HCT116 (cell line): ENCODE measurements at regions not wholly inside any gene's neighbourhood (a gene's known extent, or its start where the extent isn't known, plus 50 kb on each side); places are given as distances from the start of the nearest gene placed in this dataset.

ENCODE experiments used
- ATAC-seq: fragments of 200-7000 bp; cut with Tn5 transposase; 2 replicates; pipeline ENCODE4 v1.9.1; 2020; ENCODE audit warnings: mild to moderate bottlenecking, moderate library complexity
- BruUV-seq: library from RNA; stranded (reverse); fragments of 400-500 nt; replicated peaks from 2 replicates; lab custom pipeline; 2021; lab: Mats Ljungman, UMichigan
- CTCF ChIA-PET: fragments of 300-600 bp; sonication (Branson Sonifier 250); formaldehyde crosslinking; loops from one replicate; lab custom pipeline; 2021; ENCODE audit warnings: antibody characterized with exemption; lab: Charles Lee
- POLR2A ChIA-PET: fragments of 300-600, 350-600 bp; sonication (Branson Sonifier 250); formaldehyde crosslinking; loops from one replicate; lab custom pipeline; 2021; ENCODE audit warnings: antibody characterized with exemption; lab: Charles Lee
- RAD21 ChIA-PET, 2 experiments: fragments of 300-600 bp; sonication (Branson Sonifier 250); formaldehyde crosslinking; loops; one replicate each; lab custom pipeline; 2023; ENCODE audit warnings: low total read pairs in 2 of 2; ENCODE audit not compliant: uncharacterized antibody in 2 of 2, unreplicated experiment in 2 of 2, low non-redundant PET in 1 of 2; lab: Charles Lee
- DNase-seq: peaks from one replicate; pipeline ENCODE4 v3.0.0-alpha.2; 2010; ENCODE audit warnings: low read depth, low spot score
- H2AFZ ChIP-seq: fragments of 200-600 bp; shearing (Covaris generic), sonication (generic); 2 replicates; pipeline ENCODE4 v1.6.1; 2017; ENCODE audit warnings: low read depth, mixed run types, mixed read lengths, antibody characterized with exemption, low read length; ENCODE audit not compliant: poor library complexity, severe bottlenecking
- H3K27ac ChIP-seq: 2 replicates; pipeline ENCODE4 v1.5.1; 2012; ENCODE audit warnings: low read depth, low read length
- H3K27me3 ChIP-seq: fragments of 200-600 bp; sonication (generic); 2 replicates; pipeline ENCODE4 v1.6.1; 2016; ENCODE audit warnings: mixed run types, low read length, mixed read lengths; ENCODE audit not compliant: insufficient read depth
- H3K36me3 ChIP-seq, 2 experiments: fragments of 200-500 bp in 1 of 2; fragments of 200-600 bp in 1 of 2; sonication (Bioruptor generic) in 1 of 2; sonication (generic) in 1 of 2; 2 replicates each; pipeline versions ENCODE4 v1.5.1 to v1.6.1; 2014 to 2016; ENCODE audit warnings: low read length in 2 of 2, inconsistent platforms in 1 of 2, mixed read lengths in 1 of 2, mixed run types in 1 of 2; ENCODE audit not compliant: insufficient read depth in 2 of 2, control insufficient read depth in 1 of 2
- H3K4me1 ChIP-seq, 2 experiments: fragments of 200-600 bp in 1 of 2; sonication (generic) in 1 of 2; 2 replicates each; pipeline versions ENCODE4 v1.5.1 to v1.6.1; 2012 to 2017; ENCODE audit warnings: low read length in 2 of 2, inconsistent platforms in 1 of 2, mild to moderate bottlenecking in 1 of 2, mixed read lengths in 1 of 2, mixed run types in 1 of 2, moderate library complexity in 1 of 2; ENCODE audit not compliant: insufficient read depth in 2 of 2, control insufficient read depth in 1 of 2
- H3K4me2 ChIP-seq: fragments of 200-600 bp; sonication (generic); 2 replicates; pipeline ENCODE4 v1.6.1; 2017; ENCODE audit warnings: mixed run types, low read length, mixed read lengths
- H3K4me3 ChIP-seq, 2 experiments: fragments of 200-600 bp in 1 of 2; sonication (generic) in 1 of 2; replicated peaks in 1 of 2; 2 replicates each; pipeline ENCODE4 v1.5.1; 2011 to 2016; ENCODE audit warnings: low read length in 2 of 2, control low read depth in 1 of 2, low read depth in 1 of 2, mild to moderate bottlenecking in 1 of 2, mixed read lengths in 1 of 2, mixed run types in 1 of 2
- H3K79me2 ChIP-seq: fragments of 200-600 bp; sonication (generic); 2 replicates; pipeline ENCODE4 v1.6.1; 2017; ENCODE audit warnings: mild to moderate bottlenecking, mixed run types, low read length, moderate library complexity, mixed read lengths; ENCODE audit not compliant: insufficient read depth
- H3K9ac ChIP-seq: fragments of 200-600 bp; sonication (generic); 2 replicates; pipeline ENCODE4 v1.6.1; 2016; ENCODE audit warnings: low read length, mixed read lengths
- H3K9me2 ChIP-seq: fragments of 200-600 bp; sonication (generic), shearing (Covaris generic); 2 replicates; pipeline ENCODE4 v1.6.1; 2017; ENCODE audit warnings: mixed run types, mild to moderate bottlenecking, moderate library complexity; ENCODE audit not compliant: insufficient read depth
- H3K9me3 ChIP-seq, 2 experiments: fragments of 200-500 bp in 1 of 2; fragments of 200-600 bp in 1 of 2; sonication (Bioruptor generic) in 1 of 2; sonication (generic) in 1 of 2; 2 replicates each; pipeline ENCODE4 v1.6.1; 2014 to 2017; ENCODE audit warnings: low read length in 2 of 2, mixed read lengths in 2 of 2, inconsistent platforms in 1 of 2, low read depth in 1 of 2, mild to moderate bottlenecking in 1 of 2, mixed run types in 1 of 2, moderate library complexity in 1 of 2; ENCODE audit not compliant: control insufficient read depth in 1 of 2, insufficient read depth in 1 of 2
- H4K20me1 ChIP-seq: fragments of 200-600 bp; sonication (generic), shearing (Covaris generic); 2 replicates; pipeline ENCODE4 v1.6.1; 2017; ENCODE audit warnings: mixed run types, mild to moderate bottlenecking, moderate library complexity; ENCODE audit not compliant: insufficient read depth
- CBX3 ChIP-seq: IDR thresholded peaks from 2 replicates; pipeline ENCODE4 v1.6.1; 2012; ENCODE audit warnings: low read depth
- CEBPB ChIP-seq: IDR thresholded peaks from 2 replicates; pipeline ENCODE4 v1.6.1; 2012; ENCODE audit warnings: low read depth
- EGR1 ChIP-seq: IDR thresholded peaks from 2 replicates; pipeline ENCODE4 v1.6.1; 2012; ENCODE audit warnings: low read depth
- EZH2 ChIP-seq: fragments of 200-600 bp; sonication (generic); IDR thresholded peaks from 2 replicates; pipeline ENCODE4 v1.6.1; 2017; ENCODE audit warnings: antibody characterized with exemption, mixed run types
- POLR2A ChIP-seq: IDR thresholded peaks from 2 replicates; pipeline ENCODE4 v1.7.0; 2011; ENCODE audit warnings: borderline replicate concordance; ENCODE audit not compliant: insufficient read depth, insufficient read length; ENCODE audit errors: extremely low read depth
- RAD21 ChIP-seq: IDR thresholded peaks from 2 replicates; pipeline ENCODE4 v1.6.1; 2012; ENCODE audit warnings: low read depth, mild to moderate bottlenecking
- SIN3A ChIP-seq: IDR thresholded peaks from 2 replicates; pipeline ENCODE4 v1.6.1; 2012; ENCODE audit warnings: low read depth
- YY1 ChIP-seq: IDR thresholded peaks from 2 replicates; pipeline ENCODE4 v1.6.1; 2011; ENCODE audit warnings: low read length, low read depth, moderate library complexity, mild to moderate bottlenecking; ENCODE audit not compliant: insufficient replicate concordance; ENCODE audit errors: extremely low read depth
- ZBTB33 ChIP-seq: IDR thresholded peaks from 2 replicates; pipeline ENCODE4 v1.6.1; 2011; ENCODE audit warnings: mild to moderate bottlenecking, low read length, moderate library complexity; ENCODE audit not compliant: insufficient replicate concordance; ENCODE audit errors: extremely low read depth
- ZNF274 ChIP-seq: fragments of 200-500 bp; sonication (Bioruptor generic); IDR thresholded peaks from 2 replicates; pipeline ENCODE4 v1.6.1; 2014; ENCODE audit warnings: mild to moderate bottlenecking, low read depth, low read length, inconsistent platforms
- intact Hi-C: fragments of 100-400 bp; cut with micrococcal nuclease; formaldehyde crosslinking; loops from 2 replicates; pipeline ENCODE4 v1.10.0; 2022
- TF ChIP-seq, protein P1 (sequence below), 3 experiments: fragments of 200-600 bp in 1 of 3; sonication (generic) in 1 of 3; IDR thresholded peaks in 2 of 3; conservative IDR thresholded peaks in 1 of 3; 2 replicates each; pipeline ENCODE4 v1.5.1; 2012 to 2017; ENCODE audit warnings: low read depth in 2 of 3, low read length in 2 of 3, antibody characterized with exemption in 1 of 3, borderline replicate concordance in 1 of 3, control low read depth in 1 of 3, mild to moderate bottlenecking in 1 of 3, mixed read lengths in 1 of 3, mixed run types in 1 of 3, moderate library complexity in 1 of 3; ENCODE audit not compliant: insufficient read depth in 1 of 3

- intact Hi-C loops = no loop called here
- no peaks in the 10 kb centered on the region for H3K9me3 ChIP-seq
- H3K79me2 ChIP-seq = no peaks in the 10 kb centered on the region
- no peaks in the 10 kb centered on the region for H3K27me3 ChIP-seq
- TF ChIP-seq CEBPB = peak; percentile 61
- no peak for TF ChIP-seq SIN3A
- TF ChIP-seq EGR1 = no peak
- TF ChIP-seq POLR2A = no peak
- TF ChIP-seq YY1 = no peak
- no peak for TF ChIP-seq ZNF274
- TF ChIP-seq EZH2 = no peak
- RAD21 ChIA-PET = no interaction called here
- H3K4me3 ChIP-seq = no peak overlapping the region
- POLR2A ChIA-PET = interaction anchor here (0.7 to 3.0 kb wide), 4 partner anchors 9 to 82 kb away, joined by 3 to 9 read pairs (median 8); partner anchors contain the start of gene ARRDC3
- DNase-seq (no peak), ATAC-seq (no peak)
- no peaks in the 10 kb centered on the region for H4K20me1 ChIP-seq
- no TSS peak for BruUV-seq
- H3K4me1 ChIP-seq = peaks cover 0 to 35% of the 10 kb centered on the region in 2 experiments; a peak in 3 of 4 replicates
- H2AFZ ChIP-seq = no peak overlapping the region
- no peaks in the 10 kb centered on the region for H3K9me2 ChIP-seq
- CTCF ChIA-PET = interaction anchor here (1.4 kb wide), 1 partner anchor 12 kb away, joined by 5 read pairs; no protein-coding TSS in a partner anchor
- no peak overlapping the region for H3K9ac ChIP-seq
- no peaks in the 10 kb centered on the region for H3K36me3 ChIP-seq
- no peak overlapping the region for H3K27ac ChIP-seq
- H3K4me2 ChIP-seq = no peak overlapping the region
Observed at GRCh38 chr5:91301106-91301846, 81.8 kb downstream of the ARRDC3 start.

DNA sequence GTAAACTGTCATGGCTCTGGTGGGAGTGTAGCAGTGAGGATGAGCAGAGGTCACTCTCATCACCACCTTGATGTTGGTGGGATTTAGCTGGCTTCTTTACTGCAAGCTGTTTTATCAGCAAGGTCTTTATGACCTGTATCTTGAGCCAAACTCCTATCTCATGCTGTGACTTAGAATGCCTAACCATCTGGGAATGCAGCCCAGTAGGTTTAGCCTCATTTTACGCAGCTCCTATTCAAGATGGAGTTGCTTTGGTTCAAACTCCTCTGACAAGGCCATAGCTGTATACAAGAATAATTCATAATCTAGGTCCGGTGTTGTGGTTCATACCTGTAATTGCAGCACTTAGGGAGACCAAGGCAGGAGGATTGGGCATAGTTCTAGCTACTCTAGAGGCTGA is 85.1 kb downstream of the ARRDC3 start:
- no peak overlapping the region for H3K27ac ChIP-seq
- no peak for TF ChIP-seq ZBTB33
- TF ChIP-seq, protein P1, sequence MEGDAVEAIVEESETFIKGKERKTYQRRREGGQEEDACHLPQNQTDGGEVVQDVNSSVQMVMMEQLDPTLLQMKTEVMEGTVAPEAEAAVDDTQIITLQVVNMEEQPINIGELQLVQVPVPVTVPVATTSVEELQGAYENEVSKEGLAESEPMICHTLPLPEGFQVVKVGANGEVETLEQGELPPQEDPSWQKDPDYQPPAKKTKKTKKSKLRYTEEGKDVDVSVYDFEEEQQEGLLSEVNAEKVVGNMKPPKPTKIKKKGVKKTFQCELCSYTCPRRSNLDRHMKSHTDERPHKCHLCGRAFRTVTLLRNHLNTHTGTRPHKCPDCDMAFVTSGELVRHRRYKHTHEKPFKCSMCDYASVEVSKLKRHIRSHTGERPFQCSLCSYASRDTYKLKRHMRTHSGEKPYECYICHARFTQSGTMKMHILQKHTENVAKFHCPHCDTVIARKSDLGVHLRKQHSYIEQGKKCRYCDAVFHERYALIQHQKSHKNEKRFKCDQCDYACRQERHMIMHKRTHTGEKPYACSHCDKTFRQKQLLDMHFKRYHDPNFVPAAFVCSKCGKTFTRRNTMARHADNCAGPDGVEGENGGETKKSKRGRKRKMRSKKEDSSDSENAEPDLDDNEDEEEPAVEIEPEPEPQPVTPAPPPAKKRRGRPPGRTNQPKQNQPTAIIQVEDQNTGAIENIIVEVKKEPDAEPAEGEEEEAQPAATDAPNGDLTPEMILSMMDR (IDR thresholded peaks at IDR 0.05 in 2 of 3, conservative IDR thresholded peaks at IDR 0.05 in 1 of 3; ENCODE audit: borderline replicate concordance in 1 of 3, insufficient read depth in 1 of 3, low read depth in 2 of 3, low read length in 2 of 3) = no peak
- TF ChIP-seq CEBPB = no peak
- TF ChIP-seq RAD21 = no peak
- TF ChIP-seq EZH2 = no peak
- no peak for TF ChIP-seq CBX3
- CTCF ChIA-PET = no interaction called here
- no peak overlapping the region for H3K4me3 ChIP-seq
- intact Hi-C loops = no loop called here
- ATAC-seq (no peak), DNase-seq (no peak)
- no peak overlapping the region for H3K4me2 ChIP-seq
- peaks cover 0 to 45% of the 10 kb centered on the region in 2 experiments; a peak in 3 of 4 replicates for H3K4me1 ChIP-seq
- no peak overlapping the region for H2AFZ ChIP-seq
- no peaks in the 10 kb centered on the region for H3K9me3 ChIP-seq
- no peaks in the 10 kb centered on the region for H3K27me3 ChIP-seq
- H3K79me2 ChIP-seq = no peaks in the 10 kb centered on the region
- no peaks in the 10 kb centered on the region for H3K9me2 ChIP-seq
- RAD21 ChIA-PET = no interaction called here
- POLR2A ChIA-PET = interaction anchor here (0.6 to 1.4 kb wide), 3 partner anchors 9 to 86 kb away, joined by 3 read pairs; partner anchors contain the start of gene ARRDC3
- no peaks in the 10 kb centered on the region for H3K36me3 ChIP-seq
- H4K20me1 ChIP-seq = no peaks in the 10 kb centered on the region
- no peak overlapping the region for H3K9ac ChIP-seq
- BruUV-seq = no TSS peak
